IPS-18a (cell line): ENCODE measurements at regions not wholly inside any gene's neighbourhood (a gene's known extent, or its start where the extent isn't known, plus 50 kb on each side); places are given as distances from the start of the nearest gene placed in this dataset.

ENCODE experiments used
- H3K27ac ChIP-seq: one replicate; pipeline ENCODE4 v1.5.1; 2013; ENCODE audit warnings: low read length
- H3K27me3 ChIP-seq: one replicate; pipeline ENCODE4 v1.6.1; 2013; ENCODE audit warnings: mild to moderate bottlenecking, low read length; ENCODE audit not compliant: control insufficient read depth, insufficient read depth
- H3K36me3 ChIP-seq: one replicate; pipeline ENCODE4 v1.6.1; 2013; ENCODE audit warnings: low read depth, low read length; ENCODE audit not compliant: control insufficient read depth
- H3K4me1 ChIP-seq: one replicate; pipeline ENCODE4 v1.6.1; 2013; ENCODE audit warnings: low read depth, low read length; ENCODE audit not compliant: control insufficient read depth
- H3K4me3 ChIP-seq: one replicate; pipeline ENCODE4 v1.5.1; 2013; ENCODE audit warnings: low read length
- H3K9ac ChIP-seq: one replicate; pipeline ENCODE4 v1.6.1; 2013; ENCODE audit warnings: mild to moderate bottlenecking, low read length, moderate library complexity
- H3K9me3 ChIP-seq: one replicate; pipeline ENCODE4 v1.6.1; 2013; ENCODE audit warnings: low read depth, low read length; ENCODE audit not compliant: control insufficient read depth

DNA sequence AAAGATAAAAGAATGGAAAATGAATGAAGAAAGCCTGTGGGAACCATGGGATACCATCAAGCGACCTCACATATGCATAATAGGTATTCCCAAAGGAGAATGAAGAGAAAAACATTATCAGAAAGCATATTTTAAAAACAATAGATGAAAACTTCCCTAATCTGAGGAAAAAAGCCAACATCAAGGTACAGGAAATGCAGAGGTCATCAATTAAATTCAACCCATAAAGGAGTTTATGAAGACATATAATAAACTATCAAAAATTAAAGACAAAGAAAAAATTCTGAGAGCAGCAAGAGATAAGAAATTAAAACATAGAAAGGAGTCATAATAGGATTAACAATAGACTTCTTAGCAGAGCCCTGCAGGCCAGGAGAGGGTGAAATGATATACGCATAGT, 397.5 kb downstream of the GPM6A start:
- H3K4me3 ChIP-seq: no peak overlapping the region

DNA sequence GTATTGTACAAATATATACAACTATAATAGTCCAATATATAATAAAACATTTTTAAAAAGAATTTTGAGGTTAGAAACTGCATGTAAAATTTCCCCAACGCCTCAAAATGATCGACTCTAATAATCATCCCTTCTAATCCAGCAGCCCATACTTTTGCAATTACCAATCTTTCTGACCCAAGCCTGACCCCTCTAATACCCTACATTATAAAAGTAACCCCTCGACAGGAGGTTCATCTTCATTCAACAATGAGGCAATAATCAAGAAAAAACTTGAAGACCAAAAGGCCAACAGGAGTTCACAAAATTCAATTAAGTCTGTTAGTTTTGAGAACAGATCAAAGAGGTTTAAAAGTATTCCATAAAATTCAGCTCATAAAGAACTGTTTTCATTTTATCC, 393.5 kb downstream of the GPM6A start:
- Histone ChIP-seq H3K4me3 (no peak overlapping the region), H3K9me3 (no peaks in the 10 kb centered on the region), H3K36me3 (no peaks in the 10 kb centered on the region), H3K27me3 (no peaks in the 10 kb centered on the region), H3K9ac (no peak overlapping the region), H3K4me1 (peaks cover 16% of the 10 kb centered on the region), H3K27ac (no peak overlapping the region)

More for the DNA sequence above, 397.5 kb downstream of the GPM6A start:
- no peaks in the 10 kb centered on the region for H3K36me3 ChIP-seq
- no peak overlapping the region for H3K27ac ChIP-seq
- H3K9ac ChIP-seq: no peak overlapping the region
- H3K27me3 ChIP-seq: no peaks in the 10 kb centered on the region
- peaks cover 16% of the 10 kb centered on the region for H3K4me1 ChIP-seq
- no peaks in the 10 kb centered on the region for H3K9me3 ChIP-seq

DNA sequence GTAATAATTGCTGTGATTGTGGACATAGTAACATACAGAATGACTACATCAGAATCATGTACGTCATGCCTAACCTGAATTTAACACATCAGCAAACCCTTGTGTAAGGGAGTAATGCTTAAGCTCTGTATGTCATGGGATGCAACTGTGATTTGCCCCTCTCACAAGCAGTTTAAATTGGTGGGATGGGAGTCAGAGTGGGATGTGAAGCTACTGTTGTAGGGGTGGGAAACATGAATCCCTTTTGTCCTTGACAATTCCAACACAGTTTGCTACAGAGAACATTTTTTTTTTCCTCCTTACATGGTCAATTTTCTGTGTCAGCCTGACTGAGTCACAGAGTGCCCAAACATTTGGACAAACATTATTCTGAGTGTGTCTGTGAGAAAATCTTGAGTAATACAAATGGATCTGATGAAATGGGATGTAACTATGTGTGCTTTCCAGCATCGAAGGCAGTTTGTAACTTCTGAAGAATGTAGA, 392.8 kb downstream of the GPM6A start:
- Histone ChIP-seq H3K4me3 (no peak overlapping the region), H3K9ac (no peak overlapping the region), H3K4me1 (peaks cover 12% of the 10 kb centered on the region), H3K36me3 (no peaks in the 10 kb centered on the region), H3K27ac (no peak overlapping the region), H3K27me3 (no peaks in the 10 kb centered on the region), H3K9me3 (no peaks in the 10 kb centered on the region)

DNA sequence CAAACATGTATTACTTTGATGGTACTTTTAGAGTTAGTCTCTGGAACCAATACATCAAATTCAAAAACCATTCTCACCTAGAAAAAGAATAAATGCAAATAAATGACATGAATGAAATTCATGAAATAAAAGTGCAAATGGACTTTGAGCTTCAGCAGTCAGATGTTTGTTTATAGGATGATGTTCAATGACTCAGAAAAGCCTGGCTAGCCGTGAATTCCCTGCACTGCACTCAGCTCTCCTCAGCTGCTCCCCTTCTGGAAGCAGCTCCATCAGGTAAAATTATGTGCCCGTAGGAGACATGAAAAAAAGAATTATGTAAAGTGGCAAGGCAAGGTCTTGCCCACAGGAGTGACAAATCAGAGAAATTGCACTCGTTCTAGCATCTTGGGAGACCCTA, 390.6 kb downstream of the GPM6A start:
- H3K4me1 ChIP-seq: no peaks in the 10 kb centered on the region
- no peaks in the 10 kb centered on the region for H3K27me3 ChIP-seq
- H3K9ac ChIP-seq: no peak overlapping the region
- no peak overlapping the region for H3K4me3 ChIP-seq
- no peak overlapping the region for H3K27ac ChIP-seq
- no peaks in the 10 kb centered on the region for H3K9me3 ChIP-seq
- H3K36me3 ChIP-seq: no peaks in the 10 kb centered on the region

DNA sequence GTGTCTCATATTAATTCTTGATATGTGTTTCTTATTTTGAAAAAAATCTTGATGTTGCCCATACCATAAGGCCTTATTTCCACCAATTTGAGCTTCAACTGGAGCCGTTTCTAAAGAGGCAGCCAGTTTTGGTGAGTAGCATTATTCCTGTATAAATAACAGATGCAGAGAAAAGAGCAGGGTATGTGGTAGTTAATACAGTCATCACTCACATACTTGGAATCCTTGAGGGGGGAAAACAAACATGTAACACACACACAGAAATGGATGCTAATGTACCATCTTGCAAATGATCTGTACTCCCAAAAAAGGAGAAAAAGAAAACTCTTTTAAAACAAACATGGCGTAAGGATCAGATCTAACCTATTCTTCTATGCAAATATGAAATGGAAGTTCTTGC, 389.7 kb downstream of the GPM6A start:
- H3K27me3 ChIP-seq: no peaks in the 10 kb centered on the region
- H3K9ac ChIP-seq: no peak overlapping the region
- no peak overlapping the region for H3K4me3 ChIP-seq
- H3K27ac ChIP-seq: no peak overlapping the region
- no peaks in the 10 kb centered on the region for H3K4me1 ChIP-seq
- H3K9me3 ChIP-seq: no peaks in the 10 kb centered on the region
- H3K36me3 ChIP-seq: no peaks in the 10 kb centered on the region

DNA sequence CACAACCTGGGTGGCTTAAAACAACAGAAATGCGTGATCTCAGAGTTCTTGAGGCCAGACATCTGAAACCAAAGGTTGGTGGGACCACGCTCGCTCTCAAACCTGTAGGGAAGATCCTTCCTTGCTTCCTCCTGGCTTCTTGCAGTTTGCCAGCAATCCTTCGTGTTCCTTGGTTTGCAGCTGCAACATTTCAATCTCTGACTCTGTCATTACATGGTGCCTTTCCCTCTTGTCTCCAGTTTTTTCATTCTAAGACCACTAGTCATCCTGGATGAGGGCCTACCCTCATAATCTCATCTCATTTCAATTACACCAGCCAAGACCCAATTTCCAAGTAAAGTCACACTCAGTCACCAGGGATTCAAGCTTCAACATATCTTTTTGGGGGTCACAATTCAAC, 388.0 kb downstream of the GPM6A start:
- H3K9ac ChIP-seq: no peak overlapping the region
- no peaks in the 10 kb centered on the region for H3K36me3 ChIP-seq
- H3K27me3 ChIP-seq: no peaks in the 10 kb centered on the region
- no peak overlapping the region for H3K4me3 ChIP-seq
- no peaks in the 10 kb centered on the region for H3K4me1 ChIP-seq
- no peak overlapping the region for H3K27ac ChIP-seq
- no peaks in the 10 kb centered on the region for H3K9me3 ChIP-seq

DNA sequence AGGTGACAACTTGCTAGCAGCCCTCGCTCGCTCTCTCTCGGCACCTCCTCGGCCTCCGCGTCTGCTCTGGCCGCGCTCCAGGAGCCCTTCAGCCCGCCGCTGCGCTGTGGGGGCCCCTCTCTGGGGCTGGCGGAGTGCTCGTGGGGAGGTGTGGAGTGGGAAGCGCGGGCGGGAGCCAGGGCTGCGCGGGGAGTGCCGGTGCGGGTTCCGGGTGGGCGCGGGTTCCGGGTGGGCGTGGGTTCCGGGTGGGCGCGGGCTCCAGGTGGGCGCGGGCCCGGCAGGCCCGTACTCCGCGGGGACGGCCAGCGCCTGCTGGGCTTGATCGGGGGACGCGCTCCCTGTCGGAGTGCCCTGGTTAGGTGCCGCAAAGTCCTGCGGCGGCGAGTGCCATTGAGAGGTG, 384.3 kb downstream of the GPM6A start:
- Histone ChIP-seq H3K4me3 (no peak overlapping the region), H3K36me3 (no peaks in the 10 kb centered on the region), H3K9me3 (no peaks in the 10 kb centered on the region), H3K9ac (no peak overlapping the region), H3K27me3 (no peaks in the 10 kb centered on the region), H3K27ac (no peak overlapping the region), H3K4me1 (no peaks in the 10 kb centered on the region)

DNA sequence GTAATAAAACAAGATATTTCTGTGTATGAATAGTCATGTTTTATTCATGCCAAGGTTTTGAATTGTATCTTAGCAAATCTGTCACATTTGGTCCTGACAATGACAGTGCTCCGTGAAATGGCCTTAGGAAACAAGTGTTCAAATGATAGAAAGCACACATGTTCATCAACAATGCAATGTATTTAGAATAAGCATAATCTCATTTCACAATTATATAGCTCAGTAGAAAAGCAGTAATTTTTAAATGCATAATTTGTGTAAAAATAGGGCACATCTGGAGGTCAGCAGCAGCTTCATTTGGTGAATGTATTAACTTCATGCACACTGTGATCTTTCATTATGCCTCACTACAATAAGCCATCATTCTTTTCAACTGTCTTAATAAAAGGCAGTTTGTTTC, 380.4 kb downstream of the GPM6A start:
- Histone ChIP-seq H3K4me3 (no peak overlapping the region), H3K27me3 (no peaks in the 10 kb centered on the region), H3K9me3 (no peaks in the 10 kb centered on the region), H3K36me3 (no peaks in the 10 kb centered on the region), H3K9ac (no peak overlapping the region), H3K4me1 (no peaks in the 10 kb centered on the region), H3K27ac (no peak overlapping the region)

DNA sequence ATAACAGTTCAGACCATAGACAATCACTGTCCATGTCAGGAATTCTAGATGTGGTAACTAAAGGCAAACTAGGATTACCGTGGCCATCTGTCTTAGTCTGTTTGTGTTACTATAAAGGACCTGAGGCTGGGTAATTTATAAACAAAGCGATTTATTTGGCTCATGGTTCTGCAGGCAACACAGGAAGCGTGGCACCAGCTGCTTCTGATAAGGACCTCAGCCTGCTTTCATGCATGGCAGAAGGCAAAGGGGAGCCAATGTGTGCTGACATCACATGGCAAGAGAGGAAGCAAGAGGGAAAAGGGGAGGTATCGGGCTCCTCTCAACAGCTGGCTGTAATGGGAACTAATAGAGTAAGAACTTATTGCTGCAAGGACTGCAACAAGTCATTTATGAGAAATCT, 376.7 kb downstream of the GPM6A start:
- no peak overlapping the region for H3K9ac ChIP-seq
- no peaks in the 10 kb centered on the region for H3K4me1 ChIP-seq
- H3K27me3 ChIP-seq: no peaks in the 10 kb centered on the region
- no peak overlapping the region for H3K27ac ChIP-seq
- no peaks in the 10 kb centered on the region for H3K36me3 ChIP-seq
- H3K9me3 ChIP-seq: no peaks in the 10 kb centered on the region
- H3K4me3 ChIP-seq: no peak overlapping the region

DNA sequence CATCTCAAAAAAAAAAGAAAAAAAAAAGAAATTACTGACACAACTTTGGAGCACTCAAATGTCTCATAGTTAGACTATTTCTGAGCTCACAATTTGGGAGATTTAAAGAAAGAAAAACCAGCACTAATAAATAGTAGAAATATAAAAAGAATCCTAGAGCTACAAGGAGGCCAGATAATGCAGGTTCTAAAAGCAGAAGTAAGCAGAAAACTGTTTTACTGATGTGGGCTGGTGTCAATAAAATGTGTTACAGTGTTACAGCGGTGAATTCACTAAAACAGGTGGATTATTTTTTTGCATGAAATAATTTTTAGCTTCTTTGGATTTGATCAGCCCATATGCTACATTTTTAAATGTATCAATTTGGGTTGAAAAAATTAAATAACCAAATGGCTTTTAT, 375.9 kb downstream of the GPM6A start:
- H3K27ac ChIP-seq: no peak overlapping the region
- no peaks in the 10 kb centered on the region for H3K36me3 ChIP-seq
- H3K4me1 ChIP-seq: no peaks in the 10 kb centered on the region
- no peak overlapping the region for H3K4me3 ChIP-seq
- no peaks in the 10 kb centered on the region for H3K27me3 ChIP-seq
- no peak overlapping the region for H3K9ac ChIP-seq
- no peaks in the 10 kb centered on the region for H3K9me3 ChIP-seq

DNA sequence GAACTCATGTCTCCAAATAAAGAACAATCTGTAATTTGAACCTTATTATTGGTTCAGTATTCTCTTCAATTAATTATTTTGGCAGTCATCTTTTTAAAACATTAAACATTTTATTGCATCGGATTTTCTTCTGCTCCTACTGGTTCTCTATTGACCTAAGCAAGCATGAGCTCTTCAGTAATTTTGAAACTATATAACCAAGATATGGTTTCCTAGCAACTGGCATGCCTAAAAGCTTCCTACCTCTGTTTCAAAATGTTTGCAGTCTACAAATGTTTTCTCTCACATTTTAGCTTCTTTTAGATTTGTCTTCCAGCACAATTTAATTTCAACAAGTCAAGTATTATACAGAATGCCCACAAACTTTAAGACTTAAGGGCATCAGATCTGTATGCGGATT, 371.3 kb downstream of the GPM6A start:
- Histone ChIP-seq H3K9ac (no peak overlapping the region), H3K4me1 (no peaks in the 10 kb centered on the region), H3K27ac (no peak overlapping the region), H3K9me3 (no peaks in the 10 kb centered on the region), H3K36me3 (no peaks in the 10 kb centered on the region), H3K4me3 (no peak overlapping the region), H3K27me3 (no peaks in the 10 kb centered on the region)

DNA sequence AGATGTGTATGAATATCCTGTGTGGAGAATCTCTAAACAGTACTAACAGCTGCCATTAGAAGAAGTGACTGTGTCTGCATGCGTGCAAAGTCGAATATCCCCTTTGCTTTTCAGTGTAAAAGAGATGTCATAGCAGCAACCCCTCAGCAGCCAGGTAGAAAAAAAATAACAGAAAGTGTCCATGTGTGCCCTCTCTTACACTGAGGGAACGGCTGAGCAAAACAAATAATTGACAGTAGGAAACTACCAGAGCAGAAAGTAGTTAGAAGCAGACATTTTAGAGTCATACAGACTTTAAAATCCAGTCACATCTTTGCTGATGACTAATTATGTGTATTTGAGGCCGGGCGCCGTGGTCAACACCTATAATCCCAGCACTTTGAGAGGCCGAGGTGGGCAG, 370.8 kb downstream of the GPM6A start:
- Histone ChIP-seq H3K9ac (no peak overlapping the region), H3K4me3 (no peak overlapping the region), H3K4me1 (no peaks in the 10 kb centered on the region), H3K9me3 (no peaks in the 10 kb centered on the region), H3K36me3 (no peaks in the 10 kb centered on the region), H3K27me3 (no peaks in the 10 kb centered on the region), H3K27ac (no peak overlapping the region)
